Esophagus muscularis mucosa (tissue), 4 donors: ENCODE measurements at regions not wholly inside any gene's neighbourhood (a gene's known extent, or its start where the extent isn't known, plus 50 kb on each side); places are given as distances from the start of the nearest gene placed in this dataset.

Experiments
- CTCF ChIP-seq, 3 experiments: fragments of 200-600 bp in 2 of 3; fragments of 450-650 bp in 1 of 3; sonication (generic) in 2 of 3; IDR thresholded peaks; one replicate each; pipeline ENCODE4 v1.5.1; 2017 to 2019; ENCODE audit warnings: antibody characterized with exemption in 3 of 3, mild to moderate bottlenecking in 2 of 3, moderate library complexity in 1 of 3
- EP300 ChIP-seq: sonication (generic); formaldehyde crosslinking; IDR thresholded peaks from one replicate; pipeline ENCODE4 v1.6.1; 2017; ENCODE audit warnings: antibody characterized with exemption
- POLR2A ChIP-seq: fragments of 450-650 bp; IDR thresholded peaks from one replicate; pipeline ENCODE4 v1.6.1; 2017; ENCODE audit warnings: antibody characterized with exemption, moderate library complexity, mild to moderate bottlenecking, low read depth
- POLR2AphosphoS5 ChIP-seq, 2 donors: sonication (generic); formaldehyde crosslinking; IDR thresholded peaks; one replicate each; pipeline ENCODE4 v1.6.1; 2017; ENCODE audit warnings: antibody characterized with exemption in 2 of 2

GRCh38 chr2:215540658-215541057 lies 104.8 kb upstream of the FN1 start:
- TF ChIP-seq POLR2A, result no peak
- TF ChIP-seq EP300, result no peak
- TF ChIP-seq CTCF (IDR thresholded peaks at IDR 0.05), result no peak
- no peak for TF ChIP-seq POLR2AphosphoS5 (IDR thresholded peaks at IDR 0.05)
